HG02852 (cell line): ENCODE measurements at regions not wholly inside any gene's neighbourhood (a gene's known extent, or its start where the extent isn't known, plus 50 kb on each side); places are given as distances from the start of the nearest gene placed in this dataset.
"Not testable (repeated sequence)": the region's sequence is repeated elsewhere in the genome, so short reads cannot be mapped to it uniquely, and the experiment has no call there.

ENCODE experiments used
- ATAC-seq: cut with Tn5 transposase; IDR thresholded peaks from one replicate; pipeline ENCODE4 v1.9.1; 2021; ENCODE audit warnings: mild to moderate bottlenecking, moderate library complexity; ENCODE audit not compliant: unreplicated experiment

DNA sequence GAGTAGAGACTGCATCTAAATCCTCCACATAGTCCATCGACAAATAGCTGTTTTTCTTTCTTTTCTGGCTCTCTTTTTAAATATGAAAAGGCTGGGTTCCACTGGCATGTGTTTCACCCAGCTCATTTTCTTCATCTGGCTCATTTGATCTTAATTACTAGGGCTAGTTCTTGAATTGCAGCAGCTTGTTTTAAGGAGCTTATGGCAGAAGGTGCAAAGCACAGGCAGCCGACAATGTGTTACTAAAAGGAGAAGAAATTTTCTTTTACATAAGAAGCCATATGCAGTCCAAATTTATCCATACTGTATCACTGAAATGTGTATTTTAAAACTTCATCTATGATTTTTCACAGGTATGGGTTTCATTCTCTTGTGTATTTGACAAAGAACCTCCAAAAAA is 205.6 kb upstream of the PTER start:
- no peak for ATAC-seq

DNA sequence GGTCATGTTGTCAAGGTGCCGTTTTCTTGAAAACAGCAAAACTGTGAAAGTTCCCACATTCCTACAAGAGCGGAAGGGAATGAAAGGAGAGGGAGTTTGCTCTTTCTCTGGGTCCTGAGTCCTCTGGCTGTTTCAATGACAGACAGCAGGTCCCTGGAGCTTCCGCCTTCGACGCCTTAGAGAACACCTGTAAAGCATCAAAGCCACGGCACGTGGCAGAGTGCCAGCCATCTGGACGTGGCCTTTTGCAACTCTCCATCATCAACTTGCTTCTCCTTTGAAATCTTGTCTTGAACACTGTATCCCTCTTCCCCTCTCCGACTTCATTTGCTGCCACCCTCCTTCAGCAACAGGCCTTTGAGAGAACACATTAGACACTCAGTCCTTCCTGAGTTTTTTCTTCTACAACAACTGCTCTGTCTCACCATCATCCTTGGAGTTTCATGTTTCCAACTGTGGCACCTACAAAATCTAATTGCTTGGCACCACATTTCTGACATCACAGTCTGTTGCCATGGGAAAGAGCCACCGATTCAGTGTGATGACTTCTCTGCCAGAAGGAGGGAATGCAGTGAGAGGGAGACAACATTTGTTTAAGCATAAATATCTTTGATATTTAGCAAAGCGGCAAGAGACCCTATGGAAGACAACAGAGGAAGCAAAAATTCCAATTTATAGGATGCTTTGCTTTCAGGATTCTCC is 204.9 kb upstream of the PTER start:
- no peak for ATAC-seq

DNA sequence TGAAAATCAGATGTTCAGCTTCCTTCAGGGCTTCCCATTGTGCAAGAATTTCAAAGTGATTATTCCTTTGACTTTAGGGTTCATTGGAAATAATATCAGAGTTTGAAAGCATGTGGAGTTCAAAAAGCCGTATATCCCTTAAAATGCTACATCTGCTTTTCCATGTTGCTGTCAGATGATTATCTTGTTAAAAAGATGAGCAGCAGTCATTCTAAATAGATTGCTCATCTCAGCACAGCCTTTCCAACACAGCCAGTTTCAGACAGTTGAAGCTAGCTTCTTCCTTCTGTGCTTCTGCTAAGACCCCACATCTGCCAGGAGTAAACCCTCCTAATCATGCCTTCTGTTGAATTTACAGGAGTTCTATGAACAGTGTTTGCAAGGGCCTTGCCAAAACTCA is 204.4 kb upstream of the PTER start:
- no peak for ATAC-seq

DNA sequence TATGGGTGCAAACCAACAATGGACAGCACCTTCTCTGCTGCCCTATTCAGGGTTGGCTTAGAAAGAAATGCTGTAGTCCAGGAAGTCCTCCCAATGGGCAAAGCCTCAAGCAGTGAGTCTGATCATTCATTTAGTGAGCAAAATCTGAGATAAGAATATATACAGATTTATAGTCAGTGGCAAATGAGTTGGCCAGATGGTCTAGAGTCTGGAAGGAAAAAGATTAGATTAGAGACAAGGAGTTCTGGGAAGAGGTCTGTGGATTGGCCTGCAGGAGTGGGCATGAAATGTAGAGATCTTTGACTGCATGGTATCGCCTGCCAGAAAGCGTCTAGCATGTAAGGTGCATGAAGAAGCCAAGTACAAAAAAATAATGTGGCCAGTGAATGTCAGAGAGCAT is 201.9 kb upstream of the PTER start:
- ATAC-seq: no peak

DNA sequence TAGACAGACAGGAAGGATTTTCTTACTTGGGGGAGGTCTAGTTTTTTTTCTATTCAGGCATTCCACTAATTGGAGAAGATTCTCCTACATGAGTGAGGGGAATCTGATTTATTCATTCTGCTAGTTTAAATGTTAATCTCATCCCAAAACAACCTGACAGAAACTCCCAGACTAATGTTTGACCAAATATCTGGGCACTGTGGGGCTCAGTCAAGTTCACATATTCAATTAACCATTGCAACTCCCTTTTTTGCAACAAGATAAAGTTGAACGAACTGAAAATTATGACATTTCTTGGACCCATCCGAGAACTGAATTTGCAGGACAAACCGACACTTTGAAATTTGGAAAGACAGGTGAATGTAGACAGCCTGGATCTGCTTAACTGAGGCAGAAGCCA is 194.4 kb upstream of the PTER start:
- ATAC-seq: no peak

DNA sequence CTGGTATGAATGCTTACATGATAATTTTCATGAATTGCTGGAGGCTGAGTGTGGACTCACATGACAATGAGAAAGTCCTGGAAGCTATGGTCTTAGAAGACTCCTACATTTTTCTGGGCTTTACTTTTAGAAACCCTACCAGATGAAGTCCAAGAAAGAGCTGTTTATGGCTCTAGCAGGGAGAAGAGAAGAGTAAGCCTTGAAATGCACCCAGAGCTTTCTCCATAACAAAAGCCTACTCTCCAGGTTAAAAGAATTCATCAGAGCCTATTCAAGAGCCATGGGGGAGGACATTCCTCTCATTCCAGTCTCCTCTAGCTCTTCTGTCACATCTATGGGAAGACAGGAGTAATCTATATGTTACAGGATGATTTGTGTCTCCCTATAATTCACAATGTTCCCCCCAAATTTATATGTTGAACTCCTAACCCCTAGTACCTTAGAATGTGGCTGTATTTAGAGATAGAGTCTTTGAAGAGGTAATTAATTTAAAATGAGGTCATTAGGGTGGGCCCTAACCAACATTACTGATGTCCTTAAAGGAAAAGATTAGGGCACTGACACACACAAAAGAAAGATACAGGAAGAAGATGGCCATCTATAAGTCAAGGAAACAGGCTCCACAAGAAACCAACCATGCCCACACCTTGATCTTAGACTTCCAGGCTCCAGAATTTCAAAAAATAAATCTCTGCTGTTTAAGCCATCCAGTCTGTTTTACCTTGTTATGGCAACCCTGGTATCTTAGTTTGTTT is 193.8 kb upstream of the PTER start:
- ATAC-seq: no peak

DNA sequence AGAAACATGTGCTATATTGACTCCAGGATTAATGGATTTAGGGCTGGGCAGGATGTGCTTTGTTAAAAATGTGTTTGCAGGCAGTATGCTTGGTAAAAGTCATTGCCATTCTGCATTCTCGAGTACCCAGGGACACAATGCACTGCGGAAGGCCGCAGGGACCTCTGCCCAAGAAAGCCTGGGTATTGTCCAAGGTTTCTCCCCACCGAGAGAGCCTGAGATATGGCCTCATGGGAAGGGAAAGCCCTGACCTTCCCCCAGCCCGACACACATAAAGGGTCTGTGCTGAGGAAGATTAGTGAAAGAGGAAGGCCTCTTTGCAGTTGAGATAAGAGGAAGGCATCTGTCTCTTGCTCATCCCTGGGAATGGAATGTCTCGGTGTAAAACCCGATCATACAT is 186.7 kb upstream of the PTER start:
- not testable (repeated sequence) for ATAC-seq

DNA sequence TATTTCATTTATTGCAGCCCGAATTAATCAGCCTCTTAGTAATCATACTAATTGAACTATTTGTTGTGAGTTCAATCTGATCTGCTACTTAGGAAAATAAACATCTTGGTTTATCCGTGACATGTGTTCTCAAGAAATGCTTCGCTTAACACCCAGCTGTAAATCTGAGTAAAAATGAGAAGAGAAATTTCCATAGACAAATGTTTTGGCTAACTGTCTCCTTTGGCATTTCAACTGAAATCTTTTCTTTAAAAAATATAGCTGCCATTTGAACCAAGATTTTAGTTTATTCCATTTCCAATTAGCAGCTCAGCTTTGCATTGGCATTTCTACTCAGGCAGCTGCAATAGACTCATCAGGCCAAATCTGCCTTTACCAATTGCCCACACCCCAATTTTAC is 180.5 kb upstream of the PTER start:
- ATAC-seq: no peak

DNA sequence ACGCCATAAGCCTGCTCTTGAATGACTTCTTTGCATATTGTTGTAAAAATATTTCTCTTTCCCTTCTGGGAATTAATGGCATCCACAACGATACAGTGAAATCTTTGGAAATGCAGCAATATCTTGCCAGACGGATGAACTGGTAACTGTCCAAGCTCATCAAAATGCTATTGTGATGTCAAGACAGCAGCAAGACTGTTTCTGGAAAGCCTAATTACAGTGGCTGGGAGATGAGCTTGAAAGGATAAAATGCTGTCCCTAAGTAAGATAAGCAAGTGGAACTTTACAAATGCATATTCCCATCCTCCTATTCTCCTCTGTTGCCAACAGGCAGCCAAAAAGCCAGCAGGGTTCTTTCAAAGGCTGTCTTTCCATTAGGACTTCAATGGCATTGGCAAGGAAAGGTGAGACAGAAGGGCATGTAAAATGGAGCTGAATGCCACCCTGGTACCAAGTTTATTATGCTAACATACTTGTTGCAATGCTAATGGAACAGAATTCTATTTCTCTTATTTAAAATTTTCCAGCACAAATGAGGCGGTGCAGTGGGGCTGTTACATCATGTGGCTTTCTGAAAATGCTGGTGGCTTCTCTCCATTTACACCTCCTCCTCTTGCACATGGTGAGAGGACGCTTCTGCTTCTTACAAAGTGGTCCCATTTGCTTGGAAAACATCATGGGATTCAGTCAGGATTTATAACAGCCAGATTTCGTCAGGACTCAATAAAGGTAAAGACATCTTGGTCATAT is 178.3 kb upstream of the PTER start:
- no peak for ATAC-seq

DNA sequence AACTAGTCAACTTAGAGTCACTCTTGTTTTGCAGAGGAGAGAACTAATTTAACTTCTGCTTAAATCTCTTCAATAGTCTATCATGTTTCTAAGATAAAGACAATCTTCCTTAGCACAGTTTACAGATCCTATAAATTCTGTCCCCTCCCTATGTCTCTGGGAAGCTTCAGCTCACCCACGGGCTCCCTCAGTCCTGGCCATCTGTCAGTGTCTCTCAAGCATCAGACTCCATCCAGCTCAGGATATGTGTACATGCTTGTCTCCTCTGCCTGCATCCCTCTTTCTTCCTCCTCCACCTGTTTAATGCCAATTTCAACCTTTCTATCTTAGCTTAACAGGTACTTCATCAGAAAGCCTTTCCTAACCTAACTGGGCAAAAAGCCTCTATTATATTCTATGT is 177.1 kb upstream of the PTER start:
- ATAC-seq: no peak

DNA sequence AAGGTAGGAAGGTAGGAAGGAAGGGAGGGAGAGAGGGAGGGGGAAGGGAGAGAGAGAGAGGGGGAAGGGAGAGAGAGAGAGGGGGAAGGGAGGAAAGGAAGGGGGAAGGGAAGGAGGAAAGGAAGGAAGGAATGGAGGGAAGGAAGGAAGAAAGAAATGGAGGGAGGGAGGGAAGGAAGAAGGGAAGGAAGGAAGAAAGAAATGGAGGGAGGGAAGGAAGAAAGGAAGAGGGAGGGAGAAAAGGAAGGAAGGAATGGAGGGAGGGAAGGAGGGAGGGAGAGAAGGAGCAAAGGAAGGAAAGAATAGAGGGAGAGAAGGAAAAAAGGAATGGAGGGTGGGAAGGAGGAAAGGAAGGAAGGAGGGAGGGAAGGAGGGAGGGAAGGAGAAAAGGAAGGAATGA is 176.4 kb upstream of the PTER start:
- ATAC-seq: no peak

DNA sequence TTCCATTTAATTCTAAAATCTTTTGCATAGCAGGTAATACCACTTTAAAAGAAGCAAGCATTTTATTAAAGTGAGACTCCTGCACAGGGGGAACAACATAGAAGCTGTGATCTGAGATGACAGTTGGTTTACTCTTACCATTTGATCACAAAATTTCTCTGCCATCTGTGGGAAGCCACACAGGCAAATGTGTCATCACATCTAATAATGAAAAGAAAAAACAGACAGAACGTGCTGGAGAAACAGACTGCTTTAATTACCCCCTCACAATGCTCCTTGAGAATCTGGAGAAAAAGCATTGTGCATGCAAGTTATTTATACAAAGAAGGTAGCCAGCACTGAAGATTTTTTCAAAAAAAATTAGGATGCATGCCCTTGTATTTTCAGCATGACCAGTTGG is 165.2 kb upstream of the PTER start:
- no peak for ATAC-seq

DNA sequence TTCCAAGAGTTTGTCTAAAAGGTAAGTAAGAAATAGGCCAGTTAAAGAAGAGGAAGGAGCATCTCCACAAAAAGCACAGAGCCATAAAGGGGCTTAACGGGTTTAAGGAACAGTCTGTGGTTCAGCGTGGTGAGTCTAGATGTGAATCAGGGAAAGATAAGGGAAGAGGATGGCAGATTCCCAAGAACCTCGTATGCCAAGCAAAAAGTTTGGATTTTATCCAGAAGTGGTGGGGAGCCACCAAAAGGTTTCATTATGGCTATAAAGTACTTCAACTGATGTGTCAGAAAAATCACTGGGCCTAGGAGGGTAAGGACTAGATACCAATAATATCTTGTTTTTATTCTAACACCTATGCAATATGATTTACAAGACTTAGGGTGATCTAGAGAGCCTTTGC is 161.9 kb upstream of the PTER start:
- ATAC-seq: no peak

DNA sequence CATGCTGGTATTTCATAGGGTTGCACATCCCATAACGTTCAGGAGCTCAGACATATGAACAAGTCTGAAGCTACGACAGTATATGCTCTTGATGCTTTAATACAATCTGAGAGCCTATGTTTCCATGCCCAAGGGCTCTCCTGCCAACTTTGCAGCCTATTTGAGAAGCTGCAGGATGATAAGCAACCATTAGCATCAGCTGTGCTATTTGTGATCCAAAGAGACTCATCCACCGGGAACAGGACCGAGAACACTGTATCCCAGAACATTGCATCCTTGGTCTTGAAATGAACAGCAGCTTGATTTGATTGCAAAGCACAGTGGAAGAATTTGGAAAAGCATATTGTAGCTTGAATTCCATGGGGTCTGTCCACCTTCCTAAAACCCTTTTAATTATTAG is 156.2 kb upstream of the PTER start:
- no peak for ATAC-seq

DNA sequence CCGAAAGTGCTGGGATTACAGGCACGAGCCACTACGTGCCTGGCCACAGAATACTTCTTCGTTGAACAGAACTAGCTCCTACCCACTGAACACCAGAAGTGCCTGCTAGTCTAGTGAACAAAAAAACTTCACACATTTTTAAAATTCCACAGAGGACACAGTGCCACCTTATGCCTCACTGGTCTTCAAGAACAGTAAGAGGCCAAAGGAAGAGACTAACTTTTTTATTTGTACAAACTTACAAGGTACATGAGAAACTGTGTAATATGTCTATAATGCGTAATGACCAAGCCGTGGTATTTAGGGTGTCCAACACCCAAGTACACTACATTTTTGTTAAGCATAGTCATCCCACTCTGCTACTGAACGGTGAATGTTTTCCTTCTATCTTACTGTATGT is 144.4 kb upstream of the PTER start:
- ATAC-seq: no peak

DNA sequence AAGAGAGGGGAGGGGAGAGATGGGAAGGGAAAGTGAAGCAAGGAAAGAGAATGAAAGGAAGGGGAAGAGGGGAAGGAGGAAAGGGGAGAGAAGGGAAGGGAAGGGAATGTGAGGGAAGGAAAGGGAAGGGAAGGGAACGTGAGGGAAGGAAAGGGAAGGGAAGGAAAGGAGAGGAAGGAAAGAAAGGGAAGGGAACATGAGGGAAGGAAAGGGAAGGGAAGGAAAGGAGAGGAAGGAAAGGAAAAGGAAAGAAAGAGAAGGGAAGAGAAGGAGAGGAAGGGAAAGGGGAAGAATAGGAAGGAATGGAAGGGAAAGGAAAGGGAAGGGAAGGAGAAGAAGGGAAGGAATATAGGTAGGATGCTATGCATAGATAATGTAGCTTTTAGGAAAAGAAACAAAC is 139.7 kb upstream of the PTER start:
- ATAC-seq: no peak

DNA sequence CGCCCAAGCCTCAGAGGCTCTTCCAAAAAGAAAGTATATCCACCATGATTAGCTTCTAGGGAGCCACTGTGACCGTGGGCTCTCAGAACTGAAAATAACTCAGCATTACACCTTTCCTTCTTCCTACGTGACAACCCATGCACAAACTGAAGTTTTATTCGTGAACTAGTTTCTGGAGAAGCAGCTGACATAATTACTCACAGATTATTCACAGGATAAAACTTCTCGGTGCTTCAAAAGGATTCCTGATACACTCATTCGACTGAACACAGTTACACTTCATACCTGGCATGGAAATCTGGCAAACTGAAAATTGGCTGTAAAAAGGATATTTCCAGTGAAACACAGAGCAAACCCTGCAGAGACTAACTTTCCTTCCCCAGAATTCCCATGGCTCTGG is 139.2 kb upstream of the PTER start:
- no peak for ATAC-seq

DNA sequence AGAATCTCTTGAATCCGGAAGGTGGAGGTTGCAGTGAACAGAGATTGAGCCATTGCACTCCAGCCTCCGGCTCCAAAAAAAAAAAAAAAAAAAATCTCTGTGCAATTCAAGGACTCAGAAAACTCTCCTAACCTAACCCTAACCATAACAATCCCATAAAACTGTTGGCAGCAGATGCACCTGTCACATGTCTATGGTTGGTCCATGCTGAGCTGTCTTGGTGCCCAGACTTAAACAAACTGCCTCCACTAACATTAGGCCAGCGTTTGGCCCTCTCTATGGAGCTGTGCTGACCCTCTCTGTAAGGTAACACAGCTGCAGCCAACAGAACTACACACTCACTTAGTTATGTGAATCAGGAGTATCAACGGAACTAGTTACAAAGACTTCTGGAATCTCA is 132.5 kb upstream of the PTER start:
- ATAC-seq: no peak

DNA sequence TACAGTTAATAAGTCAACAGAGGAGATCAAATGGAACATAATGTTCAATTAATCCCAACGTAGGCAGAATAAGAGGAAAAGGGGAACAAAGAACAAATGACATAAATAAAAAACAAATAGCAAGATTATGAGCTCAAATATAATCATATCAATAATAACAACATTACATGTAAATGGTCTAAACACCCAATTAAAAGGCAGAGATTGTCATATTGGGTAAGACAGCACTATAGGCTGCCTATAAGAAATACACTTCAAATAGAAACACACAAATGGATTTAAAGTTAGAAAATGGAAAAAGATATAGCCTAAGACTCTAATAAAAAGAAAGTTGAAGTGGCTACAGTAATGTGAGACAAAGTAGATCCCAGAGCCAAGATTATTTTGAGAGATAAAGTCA is 126.4 kb upstream of the PTER start:
- no peak for ATAC-seq

DNA sequence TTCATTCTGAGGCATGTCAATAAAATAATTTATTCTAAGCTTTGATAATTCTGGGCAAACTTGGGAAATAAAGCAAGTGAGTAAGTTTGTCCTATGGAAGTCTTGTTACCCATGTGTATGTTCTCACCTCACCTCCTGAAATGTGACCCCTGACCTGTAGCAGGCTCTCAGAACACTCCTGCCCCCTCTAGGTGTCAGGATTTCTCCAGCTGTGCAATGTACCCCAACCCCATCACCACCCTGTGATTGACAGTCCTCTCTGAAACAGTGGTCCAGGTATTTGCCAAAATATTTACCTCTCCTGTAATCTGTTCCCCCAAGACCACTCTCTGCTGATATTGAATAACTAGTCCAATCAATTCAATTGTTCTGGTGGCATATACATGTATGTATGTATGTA is 122.6 kb upstream of the PTER start:
- ATAC-seq: no peak

DNA sequence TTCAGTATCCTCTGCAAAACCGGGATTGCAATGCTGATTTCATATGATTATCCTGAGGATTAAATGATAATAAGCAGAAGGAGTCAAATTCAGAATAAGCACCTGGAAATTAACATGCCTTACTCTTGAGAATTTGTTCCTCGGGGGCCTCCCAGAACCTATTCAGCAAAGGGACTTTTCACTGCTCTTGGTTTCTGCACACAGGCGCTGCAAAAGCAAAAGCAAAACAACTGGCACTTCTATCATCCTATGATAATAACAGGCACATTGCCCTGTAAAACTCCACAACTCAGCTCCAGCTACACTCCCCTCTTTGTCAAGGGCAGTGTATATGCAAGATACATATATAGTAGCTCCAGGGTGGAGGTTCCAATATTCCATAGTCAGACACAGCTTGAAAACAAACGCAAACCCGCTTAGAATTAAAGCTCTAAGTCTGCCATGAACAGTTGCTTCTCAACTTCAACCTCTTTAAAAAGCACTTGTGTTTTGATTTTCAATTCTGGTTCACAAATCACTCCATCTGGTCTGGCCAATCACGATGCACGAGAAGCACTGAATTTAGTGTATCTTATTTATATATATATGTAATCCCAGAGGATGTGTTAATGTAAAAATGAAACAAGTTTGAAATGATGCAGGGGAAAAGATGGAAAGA is 119.9 kb upstream of the PTER start:
- ATAC-seq: no peak

DNA sequence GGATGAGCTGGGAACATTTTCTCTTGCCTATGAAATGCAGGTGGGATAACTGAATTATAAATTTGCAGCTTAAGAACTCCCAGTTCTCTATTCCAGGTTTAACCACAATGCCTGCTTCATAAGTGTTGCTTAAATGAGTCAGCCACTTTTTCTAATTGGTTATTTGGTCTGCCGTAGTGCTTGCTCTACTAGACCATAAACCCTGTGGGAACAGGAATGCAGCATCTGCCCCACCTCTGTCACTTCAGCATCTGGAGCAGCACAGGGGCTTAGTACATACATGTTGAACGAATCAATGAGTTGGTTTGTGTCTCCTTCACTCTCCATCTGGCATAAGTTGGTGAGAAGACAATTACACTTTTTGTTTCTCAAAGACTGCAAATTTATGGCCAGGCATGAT is 95.2 kb upstream of the PTER start:
- no peak for ATAC-seq
